Mesothelial cell of epicardium (in vitro differentiated cells): ENCODE measurements at regions not wholly inside any gene's neighbourhood (a gene's known extent, or its start where the extent isn't known, plus 50 kb on each side); places are given as distances from the start of the nearest gene placed in this dataset.

Experiments used
- DNase-seq, 2 experiments: peaks; one replicate each; pipeline ENCODE4 v3.0.0; 2021; ENCODE audit warnings: low spot score in 2 of 2; ENCODE audit not compliant: unreplicated experiment in 2 of 2
- H3K27ac Mint-ChIP-seq: 2 replicates; pipeline ENCODE4 v1.8.0; 2021; ENCODE audit warnings: mixed read lengths
- H3K27me3 Mint-ChIP-seq: 2 replicates; pipeline ENCODE4 v1.8.0; 2021; ENCODE audit warnings: low read depth, mixed read lengths
- H3K36me3 Mint-ChIP-seq: 2 replicates; pipeline ENCODE4 v1.8.0; 2021; ENCODE audit warnings: mixed read lengths
- H3K4me1 Mint-ChIP-seq: 2 replicates; pipeline ENCODE4 v1.8.0; 2021; ENCODE audit warnings: mixed read lengths
- H3K4me3 Mint-ChIP-seq: 2 replicates; pipeline ENCODE4 v1.8.0; 2021; ENCODE audit warnings: mild to moderate bottlenecking, moderate library complexity, mixed read lengths
- H3K9me3 Mint-ChIP-seq: 2 replicates; pipeline ENCODE4 v1.8.0; 2021; ENCODE audit warnings: mixed read lengths
- CTCF ChIP-seq: fragments of 200-600 bp; sonication (generic); IDR thresholded peaks from one replicate; pipeline ENCODE4 v1.5.0; 2021; ENCODE audit warnings: antibody characterized with exemption; ENCODE audit not compliant: unreplicated experiment

- H3K27me3 Mint-ChIP-seq: no peaks in the 10 kb centered on the region
- H3K36me3 Mint-ChIP-seq: peaks cover 2% of the 10 kb centered on the region
- H3K27ac Mint-ChIP-seq: no peak overlapping the region
- no peak for TF ChIP-seq CTCF
- H3K4me1 Mint-ChIP-seq: peaks cover 5% of the 10 kb centered on the region
- no peaks in the 10 kb centered on the region for H3K9me3 Mint-ChIP-seq
- H3K4me3 Mint-ChIP-seq: no peak overlapping the region
- no peak for DNase-seq
Observed at GRCh38 chr21:35265170-35265877, 216.2 kb upstream of the RUNX1 start.

- H3K27me3 Mint-ChIP-seq: no peaks in the 10 kb centered on the region
- no peak overlapping the region for H3K4me3 Mint-ChIP-seq
- no peaks in the 10 kb centered on the region for H3K9me3 Mint-ChIP-seq
- no peak for TF ChIP-seq CTCF
- H3K4me1 Mint-ChIP-seq: peaks cover 33% of the 10 kb centered on the region
- H3K36me3 Mint-ChIP-seq: peaks cover 2% of the 10 kb centered on the region
- no peak for DNase-seq
- no peak overlapping the region for H3K27ac Mint-ChIP-seq
Observed at GRCh38 chr21:35259457-35259856, 210.4 kb upstream of the RUNX1 start.

- Mint-ChIP-seq H3K4me1 (peaks cover 42% of the 10 kb centered on the region), H3K9me3 (no peaks in the 10 kb centered on the region), H3K27ac (no peak overlapping the region), H3K36me3 (peaks cover 2% of the 10 kb centered on the region), H3K4me3 (no peak overlapping the region), H3K27me3 (no peaks in the 10 kb centered on the region)
- no peak for DNase-seq
- no peak for TF ChIP-seq CTCF
Observed at GRCh38 chr21:35258521-35258920, 209.4 kb upstream of the RUNX1 start.

GRCh38 chr21:35257413-35257812 lies 208.3 kb upstream of the RUNX1 start:
- Mint-ChIP-seq H3K4me3 (no peak overlapping the region), H3K36me3 (peaks cover 2% of the 10 kb centered on the region), H3K27ac (peak overlapping the region; percentile 96), H3K27me3 (no peaks in the 10 kb centered on the region), H3K4me1 (peaks cover 42% of the 10 kb centered on the region), H3K9me3 (no peaks in the 10 kb centered on the region)
- no peak for DNase-seq
- TF ChIP-seq CTCF: no peak

- TF ChIP-seq CTCF: no peak
- peak; percentile 29 to 66 for DNase-seq
- Mint-ChIP-seq H3K4me1 (peaks cover 42% of the 10 kb centered on the region), H3K36me3 (peaks cover 2% of the 10 kb centered on the region), H3K4me3 (peak overlapping the region; percentile 53), H3K27ac (peak overlapping the region; percentile 96), H3K27me3 (no peaks in the 10 kb centered on the region), H3K9me3 (no peaks in the 10 kb centered on the region)
Observed at GRCh38 chr21:35256468-35256988, 207.4 kb upstream of the RUNX1 start.
